GM12865 (cell line): ENCODE measurements at regions not wholly inside any gene's neighbourhood (a gene's known extent, or its start where the extent isn't known, plus 50 kb on each side); places are given as distances from the start of the nearest gene placed in this dataset.

Experiments used
- DNase-seq: peaks from one replicate; pipeline ENCODE4 v3.0.0; 2010; ENCODE audit warnings: low read depth
- H3K4me3 ChIP-seq: 2 replicates; pipeline ENCODE4 v1.5.1; 2011; ENCODE audit warnings: mild to moderate bottlenecking, low read depth, low read length, control low read depth
- TF ChIP-seq, protein P1 (sequence below): IDR thresholded peaks from 2 replicates; pipeline ENCODE4 v1.5.1; 2011; ENCODE audit warnings: low read length, control low read depth, low read depth, inconsistent platforms; ENCODE audit not compliant: insufficient read depth; ENCODE audit errors: missing control alignments

DNA sequence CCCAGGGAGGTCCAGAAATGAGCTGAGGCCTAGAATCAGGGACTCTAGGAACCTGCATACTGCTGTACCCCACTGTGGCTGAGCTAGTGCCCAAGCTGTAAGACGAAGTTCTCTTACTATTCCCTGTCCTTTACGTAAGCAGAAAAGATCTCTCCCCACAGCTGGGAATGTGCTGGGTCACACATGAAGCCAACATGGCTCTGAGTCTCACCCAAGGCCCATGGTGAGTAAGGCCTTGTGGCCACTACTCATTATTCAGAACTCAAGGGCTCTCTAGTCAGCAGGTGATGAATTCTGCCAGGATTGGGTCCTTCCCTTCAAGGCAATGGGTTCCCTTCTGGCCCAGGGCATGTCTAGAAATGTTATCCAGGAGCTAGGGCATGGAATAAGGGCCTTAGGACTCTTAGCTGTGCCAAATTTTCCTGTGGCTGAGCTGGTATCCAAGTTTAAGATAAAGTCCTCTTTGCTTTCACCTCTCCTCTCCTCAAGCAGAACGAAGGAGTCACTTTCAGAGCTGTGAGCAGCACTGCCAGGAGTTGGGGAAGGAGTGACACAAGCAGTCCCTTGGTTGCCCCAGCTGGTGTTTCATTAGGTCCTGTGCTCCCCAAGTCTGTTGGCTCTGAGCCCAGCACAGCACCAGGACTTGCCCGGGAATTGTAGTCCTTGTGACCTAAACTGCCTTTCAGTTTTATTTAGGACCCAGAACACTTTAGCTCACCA is 707.6 kb downstream of the SLC4A3 start:
- H3K4me3 ChIP-seq = no peak overlapping the region
- TF ChIP-seq, protein P1, sequence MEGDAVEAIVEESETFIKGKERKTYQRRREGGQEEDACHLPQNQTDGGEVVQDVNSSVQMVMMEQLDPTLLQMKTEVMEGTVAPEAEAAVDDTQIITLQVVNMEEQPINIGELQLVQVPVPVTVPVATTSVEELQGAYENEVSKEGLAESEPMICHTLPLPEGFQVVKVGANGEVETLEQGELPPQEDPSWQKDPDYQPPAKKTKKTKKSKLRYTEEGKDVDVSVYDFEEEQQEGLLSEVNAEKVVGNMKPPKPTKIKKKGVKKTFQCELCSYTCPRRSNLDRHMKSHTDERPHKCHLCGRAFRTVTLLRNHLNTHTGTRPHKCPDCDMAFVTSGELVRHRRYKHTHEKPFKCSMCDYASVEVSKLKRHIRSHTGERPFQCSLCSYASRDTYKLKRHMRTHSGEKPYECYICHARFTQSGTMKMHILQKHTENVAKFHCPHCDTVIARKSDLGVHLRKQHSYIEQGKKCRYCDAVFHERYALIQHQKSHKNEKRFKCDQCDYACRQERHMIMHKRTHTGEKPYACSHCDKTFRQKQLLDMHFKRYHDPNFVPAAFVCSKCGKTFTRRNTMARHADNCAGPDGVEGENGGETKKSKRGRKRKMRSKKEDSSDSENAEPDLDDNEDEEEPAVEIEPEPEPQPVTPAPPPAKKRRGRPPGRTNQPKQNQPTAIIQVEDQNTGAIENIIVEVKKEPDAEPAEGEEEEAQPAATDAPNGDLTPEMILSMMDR = no peak
- no peak for DNase-seq

DNA sequence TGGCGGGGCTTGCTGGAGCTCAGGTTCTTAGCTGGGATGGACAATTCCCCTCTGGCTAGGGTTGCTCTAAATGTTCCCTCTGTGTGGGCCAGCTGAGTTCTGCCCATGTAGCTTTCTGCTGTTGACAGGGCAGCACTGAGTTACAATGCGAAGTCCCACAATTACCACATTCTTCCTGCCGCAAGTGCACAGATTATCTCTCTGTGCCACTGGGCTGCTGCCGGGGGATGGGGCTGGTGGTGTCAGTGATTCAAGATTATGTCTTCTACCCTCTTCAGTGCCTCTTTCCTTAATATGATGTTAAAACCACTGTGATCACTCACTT is 708.1 kb downstream of the SLC4A3 start:
- no peak overlapping the region for H3K4me3 ChIP-seq
- no peak for DNase-seq
- TF ChIP-seq, protein P1 = no peak

DNA sequence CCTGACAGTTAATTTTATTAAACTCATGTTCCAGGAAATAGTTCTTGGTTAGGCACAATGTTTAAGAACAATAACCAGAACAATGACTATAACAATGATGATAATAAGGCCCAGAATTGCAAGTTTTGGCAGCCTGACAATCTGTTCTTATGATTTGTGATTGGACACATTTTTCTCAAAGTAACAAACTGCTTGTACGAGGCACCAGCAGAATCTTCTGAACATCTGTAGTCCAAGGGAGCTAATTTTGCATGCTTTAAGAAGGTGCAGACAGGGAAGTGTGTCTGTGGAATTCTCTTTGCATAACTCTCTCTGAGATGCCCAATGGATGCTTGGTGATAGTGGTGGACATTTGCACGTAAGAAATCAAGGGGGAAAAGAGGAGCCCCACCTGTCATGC is 709.3 kb downstream of the SLC4A3 start:
- no peak for DNase-seq
- TF ChIP-seq, protein P1 = no peak
- H3K4me3 ChIP-seq = no peak overlapping the region

DNA sequence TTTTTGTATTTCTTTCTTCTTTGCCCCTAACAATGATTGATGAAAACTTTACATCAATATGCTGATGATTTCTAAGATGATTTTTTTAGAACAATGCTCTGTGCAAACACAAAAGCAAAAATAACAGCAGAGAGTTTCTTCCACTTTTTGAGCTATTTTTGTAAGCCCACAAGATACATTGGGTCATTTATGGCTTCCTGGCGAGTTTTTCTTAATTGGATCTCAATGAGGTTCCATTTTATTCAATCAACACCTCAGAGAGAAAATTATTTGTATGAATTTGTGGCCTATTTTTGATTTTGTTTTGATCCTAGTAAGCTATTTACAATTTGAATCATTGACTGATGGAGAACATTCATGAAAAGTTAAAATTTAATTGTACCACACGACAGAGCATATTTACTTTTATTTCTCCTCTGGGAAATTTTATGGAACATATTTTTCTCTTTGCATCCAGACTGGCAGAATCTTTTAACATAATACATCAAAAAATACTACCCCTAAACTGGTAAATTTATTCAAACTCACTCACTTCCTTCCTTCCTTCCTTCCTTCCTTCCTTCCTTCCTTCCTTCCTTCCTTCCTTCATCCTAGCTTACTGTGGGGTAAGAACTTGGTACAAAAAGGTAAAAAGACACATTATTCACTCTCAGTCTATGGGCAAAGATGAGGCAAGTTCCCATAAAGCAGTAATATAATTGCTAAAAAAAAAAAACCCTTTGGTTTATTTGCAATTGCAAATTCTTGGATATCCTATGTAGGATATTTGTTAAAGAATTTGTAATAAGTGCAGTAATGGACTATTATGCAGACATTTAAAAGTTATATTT is 710.4 kb downstream of the SLC4A3 start:
- no peak overlapping the region for H3K4me3 ChIP-seq
- TF ChIP-seq, protein P1 = no peak
- DNase-seq = no peak

DNA sequence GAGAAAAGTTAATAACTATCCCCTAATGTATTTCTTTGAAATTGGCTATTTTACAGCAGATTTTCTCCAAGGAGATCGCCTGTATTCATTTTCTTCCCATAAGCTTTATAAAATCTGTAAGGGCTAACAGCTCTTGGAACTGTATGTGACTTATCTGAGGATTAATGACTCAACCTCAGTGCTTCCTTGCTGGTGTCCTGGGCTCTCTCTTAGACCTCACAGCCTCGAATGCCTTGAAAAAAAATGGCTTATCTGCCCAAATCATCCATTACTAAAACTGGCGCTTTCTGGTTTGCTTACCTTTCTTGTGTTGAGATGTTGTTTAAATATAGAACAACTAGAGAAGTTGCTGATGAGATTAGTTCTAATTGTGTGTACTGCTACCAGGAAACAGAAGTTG is 713.6 kb downstream of the SLC4A3 start:
- TF ChIP-seq, protein P1 = no peak
- H3K4me3 ChIP-seq = no peak overlapping the region
- no peak for DNase-seq

DNA sequence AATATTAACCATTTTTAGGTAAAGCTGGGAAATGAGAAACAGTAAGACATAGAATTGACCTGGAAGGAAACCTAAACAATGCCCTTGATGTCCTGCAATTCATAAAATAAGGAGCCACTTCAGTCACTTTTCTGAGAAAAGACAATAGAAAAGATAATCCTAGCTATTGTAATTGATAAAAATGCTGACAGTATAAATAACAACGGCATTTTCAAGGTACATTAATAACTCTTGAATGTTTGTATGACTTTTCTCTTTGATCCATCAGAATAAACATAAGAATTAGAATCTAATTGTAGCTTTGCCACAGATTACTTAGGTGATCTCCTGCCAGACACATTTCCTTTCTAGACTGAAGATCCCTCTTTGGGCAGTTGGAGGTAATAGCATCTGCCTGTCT is 719.5 kb downstream of the SLC4A3 start:
- H3K4me3 ChIP-seq = no peak overlapping the region
- TF ChIP-seq, protein P1 = no peak
- DNase-seq = no peak
